ENCODE measurements at regions not wholly inside any gene's neighbourhood (a gene's known extent, or its start where the extent isn't known, plus 50 kb on each side); places are given as distances from the start of the nearest gene placed in this dataset.

- TF ChIP-seq, protein P1, sequence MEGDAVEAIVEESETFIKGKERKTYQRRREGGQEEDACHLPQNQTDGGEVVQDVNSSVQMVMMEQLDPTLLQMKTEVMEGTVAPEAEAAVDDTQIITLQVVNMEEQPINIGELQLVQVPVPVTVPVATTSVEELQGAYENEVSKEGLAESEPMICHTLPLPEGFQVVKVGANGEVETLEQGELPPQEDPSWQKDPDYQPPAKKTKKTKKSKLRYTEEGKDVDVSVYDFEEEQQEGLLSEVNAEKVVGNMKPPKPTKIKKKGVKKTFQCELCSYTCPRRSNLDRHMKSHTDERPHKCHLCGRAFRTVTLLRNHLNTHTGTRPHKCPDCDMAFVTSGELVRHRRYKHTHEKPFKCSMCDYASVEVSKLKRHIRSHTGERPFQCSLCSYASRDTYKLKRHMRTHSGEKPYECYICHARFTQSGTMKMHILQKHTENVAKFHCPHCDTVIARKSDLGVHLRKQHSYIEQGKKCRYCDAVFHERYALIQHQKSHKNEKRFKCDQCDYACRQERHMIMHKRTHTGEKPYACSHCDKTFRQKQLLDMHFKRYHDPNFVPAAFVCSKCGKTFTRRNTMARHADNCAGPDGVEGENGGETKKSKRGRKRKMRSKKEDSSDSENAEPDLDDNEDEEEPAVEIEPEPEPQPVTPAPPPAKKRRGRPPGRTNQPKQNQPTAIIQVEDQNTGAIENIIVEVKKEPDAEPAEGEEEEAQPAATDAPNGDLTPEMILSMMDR (IDR thresholded peaks at IDR 0.05) = no peak
- TF ChIP-seq POLR2AphosphoS5 (IDR thresholded peaks at IDR 0.05; ENCODE audit: low read depth, low read length) (no peak), TCF7L2 (IDR thresholded peaks at IDR 0.05; ENCODE audit: low read depth, low read length) (no peak), REST (IDR thresholded peaks at IDR 0.05; ENCODE audit: insufficient read depth in 1 of 2, low read depth in 2 of 2, low read length in 1 of 2) (no peak), SIN3A (IDR thresholded peaks at IDR 0.05; ENCODE audit: borderline replicate concordance, insufficient read depth, low read depth, low read length) (no peak)
Observed at GRCh38 chr7:50837965-50838364, 55.3 kb upstream of the GRB10 start.
